IPS-20b (cell line): ENCODE measurements at regions not wholly inside any gene's neighbourhood (a gene's known extent, or its start where the extent isn't known, plus 50 kb on each side); places are given as distances from the start of the nearest gene placed in this dataset.

Experiments used
- H3K27ac ChIP-seq: one replicate; pipeline ENCODE4 v1.5.1; 2013; ENCODE audit warnings: low read length
- H3K27me3 ChIP-seq: 2 replicates; pipeline ENCODE4 v1.6.1; 2013; ENCODE audit warnings: mild to moderate bottlenecking, low read length, inconsistent platforms; ENCODE audit not compliant: insufficient read depth
- H3K36me3 ChIP-seq: 2 replicates; pipeline ENCODE4 v1.6.1; 2013; ENCODE audit warnings: low read depth, mild to moderate bottlenecking, inconsistent platforms, low read length, moderate library complexity; ENCODE audit not compliant: insufficient read depth
- H3K4me1 ChIP-seq: 2 replicates; pipeline ENCODE4 v1.6.1; 2013; ENCODE audit warnings: mild to moderate bottlenecking, control low read depth, inconsistent platforms, low read length, moderate library complexity; ENCODE audit not compliant: insufficient read depth
- H3K4me3 ChIP-seq: 2 replicates; pipeline ENCODE4 v1.5.1; 2013; ENCODE audit warnings: mild to moderate bottlenecking, low read length, inconsistent platforms
- H3K9ac ChIP-seq: 2 replicates; pipeline ENCODE4 v1.6.1; 2013; ENCODE audit warnings: low read depth, mild to moderate bottlenecking, inconsistent platforms, low read length, moderate library complexity
- H3K9me3 ChIP-seq: 2 replicates; pipeline ENCODE4 v1.6.1; 2013; ENCODE audit warnings: mild to moderate bottlenecking, low read depth, low read length, inconsistent platforms; ENCODE audit not compliant: insufficient read depth

GRCh38 chr2:71767663-71768062, 314.3 kb downstream of the DYSF start:
- no peak overlapping the region for H3K27ac ChIP-seq
- no peaks in the 10 kb centered on the region for H3K4me1 ChIP-seq
- no peak overlapping the region for H3K9ac ChIP-seq
- no peak overlapping the region for H3K4me3 ChIP-seq
- no peaks in the 10 kb centered on the region for H3K36me3 ChIP-seq
- peaks cover 16% of the 10 kb centered on the region for H3K9me3 ChIP-seq
- no peaks in the 10 kb centered on the region for H3K27me3 ChIP-seq

- no peak overlapping the region for H3K4me3 ChIP-seq
- no peak overlapping the region for H3K9ac ChIP-seq
- no peaks in the 10 kb centered on the region for H3K36me3 ChIP-seq
- no peaks in the 10 kb centered on the region for H3K27me3 ChIP-seq
- no peaks in the 10 kb centered on the region for H3K9me3 ChIP-seq
- peaks cover 7% of the 10 kb centered on the region; the same call in 1 of the 2 replicates for H3K4me1 ChIP-seq
- no peak overlapping the region for H3K27ac ChIP-seq
Measured at GRCh38 chr2:71759060-71759459, 305.7 kb downstream of the DYSF start.

GRCh38 chr2:71757351-71757750, 304.0 kb downstream of the DYSF start:
- peaks cover 7% of the 10 kb centered on the region; the same call in 1 of the 2 replicates for H3K4me1 ChIP-seq
- no peak overlapping the region for H3K9ac ChIP-seq
- H3K27me3 ChIP-seq: no peaks in the 10 kb centered on the region
- H3K36me3 ChIP-seq: no peaks in the 10 kb centered on the region
- no peak overlapping the region for H3K4me3 ChIP-seq
- H3K27ac ChIP-seq: no peak overlapping the region
- H3K9me3 ChIP-seq: no peaks in the 10 kb centered on the region

GRCh38 chr2:71756280-71756906, 303.0 kb downstream of the DYSF start:
- no peaks in the 10 kb centered on the region for H3K36me3 ChIP-seq
- H3K4me3 ChIP-seq: 0 out of 2 replicates have a peak overlapping the region, but pooled peaks have one; percentile 11
- H3K27me3 ChIP-seq: no peaks in the 10 kb centered on the region
- no peak overlapping the region for H3K9ac ChIP-seq
- H3K9me3 ChIP-seq: no peaks in the 10 kb centered on the region
- no peak overlapping the region for H3K27ac ChIP-seq
- H3K4me1 ChIP-seq: peaks cover 7% of the 10 kb centered on the region; the same call in 1 of the 2 replicates

GRCh38 chr2:71751590-71751989, 298.2 kb downstream of the DYSF start:
- Histone ChIP-seq H3K27me3 (no peaks in the 10 kb centered on the region), H3K4me1 (peaks cover 4% of the 10 kb centered on the region; the same call in 1 of the 2 replicates), H3K4me3 (no peak overlapping the region), H3K27ac (no peak overlapping the region), H3K9me3 (no peaks in the 10 kb centered on the region), H3K9ac (no peak overlapping the region), H3K36me3 (no peaks in the 10 kb centered on the region)

GRCh38 chr2:71749671-71750101, 296.3 kb downstream of the DYSF start:
- Histone ChIP-seq H3K4me3 (no peak overlapping the region), H3K4me1 (no peaks in the 10 kb centered on the region), H3K36me3 (no peaks in the 10 kb centered on the region), H3K9me3 (no peaks in the 10 kb centered on the region), H3K9ac (no peak overlapping the region), H3K27me3 (no peaks in the 10 kb centered on the region), H3K27ac (no peak overlapping the region)

GRCh38 chr2:71748227-71748626, 294.9 kb downstream of the DYSF start:
- no peaks in the 10 kb centered on the region for H3K36me3 ChIP-seq
- H3K9ac ChIP-seq: no peak overlapping the region
- H3K27ac ChIP-seq: no peak overlapping the region
- H3K4me3 ChIP-seq: no peak overlapping the region
- no peaks in the 10 kb centered on the region for H3K9me3 ChIP-seq
- H3K4me1 ChIP-seq: no peaks in the 10 kb centered on the region
- no peaks in the 10 kb centered on the region for H3K27me3 ChIP-seq

- Histone ChIP-seq H3K27ac (no peak overlapping the region), H3K9ac (no peak overlapping the region), H3K36me3 (no peaks in the 10 kb centered on the region), H3K4me3 (no peak overlapping the region), H3K27me3 (no peaks in the 10 kb centered on the region), H3K9me3 (no peaks in the 10 kb centered on the region), H3K4me1 (no peaks in the 10 kb centered on the region)
Measured at GRCh38 chr2:71747559-71747958, 294.2 kb downstream of the DYSF start.

GRCh38 chr2:71746946-71747501, 293.7 kb downstream of the DYSF start:
- H3K9ac ChIP-seq: no peak overlapping the region
- H3K4me3 ChIP-seq: no peak overlapping the region
- H3K9me3 ChIP-seq: no peaks in the 10 kb centered on the region
- H3K4me1 ChIP-seq: no peaks in the 10 kb centered on the region
- H3K27me3 ChIP-seq: no peaks in the 10 kb centered on the region
- no peak overlapping the region for H3K27ac ChIP-seq
- H3K36me3 ChIP-seq: no peaks in the 10 kb centered on the region

- Histone ChIP-seq H3K4me3 (no peak overlapping the region), H3K27ac (no peak overlapping the region), H3K9me3 (no peaks in the 10 kb centered on the region), H3K27me3 (no peaks in the 10 kb centered on the region), H3K4me1 (no peaks in the 10 kb centered on the region), H3K9ac (no peak overlapping the region), H3K36me3 (no peaks in the 10 kb centered on the region)
Measured at GRCh38 chr2:71744781-71745180, 291.4 kb downstream of the DYSF start.

GRCh38 chr2:71743995-71744675, 290.8 kb downstream of the DYSF start:
- no peak overlapping the region for H3K9ac ChIP-seq
- no peaks in the 10 kb centered on the region for H3K27me3 ChIP-seq
- H3K4me3 ChIP-seq: no peak overlapping the region
- no peaks in the 10 kb centered on the region for H3K36me3 ChIP-seq
- no peaks in the 10 kb centered on the region for H3K9me3 ChIP-seq
- no peak overlapping the region for H3K27ac ChIP-seq
- H3K4me1 ChIP-seq: no peaks in the 10 kb centered on the region
